ENCODE measurements at regions not wholly inside any gene's neighbourhood (a gene's known extent, or its start where the extent isn't known, plus 50 kb on each side); places are given as distances from the start of the nearest gene placed in this dataset.
"Not testable (repeated sequence)": the region's sequence is repeated elsewhere in the genome, so short reads cannot be mapped to it uniquely, and the experiment has no call there.

- DNase-seq = no peak
Observed at GRCh38 chr16:72654535-72654934, 393.4 kb downstream of the ZFHX3 start.

- DNase-seq = no peak
Observed at GRCh38 chr16:72649254-72649944, 398.5 kb downstream of the ZFHX3 start.

GRCh38 chr16:72646615-72647014 lies 401.3 kb downstream of the ZFHX3 start:
- no peak for DNase-seq

- DNase-seq = peak; percentile 17
Observed at GRCh38 chr16:72645538-72645937, 402.4 kb downstream of the ZFHX3 start.

- DNase-seq = no peak
Observed at GRCh38 chr16:72644911-72645310, 403.0 kb downstream of the ZFHX3 start.

GRCh38 chr16:72639494-72639893 lies 408.4 kb downstream of the ZFHX3 start:
- no peak for DNase-seq

- DNase-seq = peak; percentile 88
Observed at GRCh38 chr16:72637306-72637705, 410.6 kb downstream of the ZFHX3 start.

- no peak for DNase-seq
Observed at GRCh38 chr16:72635694-72636093, 412.2 kb downstream of the ZFHX3 start.

- no peak for DNase-seq
Observed at GRCh38 chr16:72635104-72635503, 412.8 kb downstream of the ZFHX3 start.

GRCh38 chr16:72627182-72627896 lies 420.6 kb downstream of the ZFHX3 start:
- not testable (repeated sequence) for DNase-seq

- no peak for DNase-seq
Observed at GRCh38 chr16:72626623-72627022, 421.3 kb downstream of the ZFHX3 start.

GRCh38 chr16:72621651-72622050 lies 426.3 kb downstream of the ZFHX3 start:
- DNase-seq = no peak

- no peak for DNase-seq
Observed at GRCh38 chr16:72620853-72621252, 427.1 kb downstream of the ZFHX3 start.

GRCh38 chr16:72620348-72620747 lies 427.6 kb downstream of the ZFHX3 start:
- no peak for DNase-seq

- no peak for DNase-seq
Observed at GRCh38 chr16:72615856-72616255, 432.1 kb downstream of the ZFHX3 start.

GRCh38 chr16:72612718-72613117 lies 435.2 kb downstream of the ZFHX3 start:
- DNase-seq = no peak

GRCh38 chr16:72612256-72612655 lies 435.7 kb downstream of the ZFHX3 start:
- no peak for DNase-seq

GRCh38 chr16:72609933-72610332 lies 438.0 kb upstream of the PMFBP1 start:
- no peak for DNase-seq

- DNase-seq = no peak
Observed at GRCh38 chr16:72609066-72609465, 437.1 kb upstream of the PMFBP1 start.

GRCh38 chr16:72604375-72604774 lies 432.4 kb upstream of the PMFBP1 start:
- DNase-seq = no peak

- DNase-seq = no peak
Observed at GRCh38 chr16:72602499-72602898, 430.5 kb upstream of the PMFBP1 start.

GRCh38 chr16:72598696-72599095 lies 426.7 kb upstream of the PMFBP1 start:
- DNase-seq = no peak

- DNase-seq = no peak
Observed at GRCh38 chr16:72597938-72598337, 426.0 kb upstream of the PMFBP1 start.

- DNase-seq = no peak
Observed at GRCh38 chr16:72596373-72596772, 424.4 kb upstream of the PMFBP1 start.
